ENCODE measurements at regions not wholly inside any gene's neighbourhood (a gene's known extent, or its start where the extent isn't known, plus 50 kb on each side); places are given as distances from the start of the nearest gene placed in this dataset.

DNA sequence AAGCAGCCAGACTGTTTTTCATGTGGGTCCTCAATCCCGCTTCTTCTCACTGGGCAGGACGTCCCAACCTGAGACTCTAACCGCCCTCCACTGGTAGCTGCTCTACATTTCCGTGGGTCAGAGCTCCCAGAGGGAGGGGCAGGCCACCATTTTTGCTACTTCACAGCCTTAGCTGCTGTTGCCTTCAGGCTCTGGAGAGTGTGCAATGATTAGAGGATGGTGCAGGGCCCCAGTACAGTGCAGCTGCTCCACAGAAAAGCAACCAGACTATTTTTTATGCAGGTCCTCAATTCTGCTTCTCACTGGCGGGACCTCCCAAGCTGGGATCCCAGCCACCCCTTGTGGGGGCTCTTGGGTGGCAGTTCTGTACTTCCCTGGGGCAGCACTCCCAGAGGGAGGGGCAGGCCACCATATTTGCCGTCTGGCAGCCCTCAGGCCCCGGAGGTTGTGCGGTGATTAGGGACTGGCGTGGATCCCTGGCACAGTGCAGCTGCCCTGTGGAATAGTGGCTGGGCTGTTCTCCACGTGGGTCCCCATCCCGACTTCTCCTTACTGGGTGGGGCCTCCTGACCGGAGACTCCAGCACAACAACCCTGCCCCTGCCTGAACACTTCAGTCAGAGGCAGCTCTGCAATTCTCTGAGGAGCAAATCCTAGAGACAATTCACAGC is 647.6 kb upstream of the PKN2 start:
- DNase-seq = no peak

DNA sequence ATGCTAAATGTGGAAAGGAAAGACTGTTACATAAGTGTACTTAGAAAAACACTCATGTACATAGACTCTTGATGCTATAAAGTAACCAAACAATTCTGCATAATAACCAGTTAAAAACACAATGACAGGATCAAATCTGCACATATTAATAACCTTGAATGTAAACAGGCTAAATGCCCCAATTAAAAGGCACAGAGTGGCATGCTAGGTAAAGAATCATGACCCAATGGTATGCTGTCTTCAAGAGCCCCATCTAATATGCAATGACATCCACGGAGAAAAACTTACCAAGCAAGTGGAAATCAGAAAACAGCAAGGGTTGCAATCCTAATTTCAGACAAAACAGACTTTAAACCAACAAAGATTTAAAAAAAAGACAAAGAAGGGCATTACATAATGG is 644.8 kb upstream of the PKN2 start:
- no peak for DNase-seq

DNA sequence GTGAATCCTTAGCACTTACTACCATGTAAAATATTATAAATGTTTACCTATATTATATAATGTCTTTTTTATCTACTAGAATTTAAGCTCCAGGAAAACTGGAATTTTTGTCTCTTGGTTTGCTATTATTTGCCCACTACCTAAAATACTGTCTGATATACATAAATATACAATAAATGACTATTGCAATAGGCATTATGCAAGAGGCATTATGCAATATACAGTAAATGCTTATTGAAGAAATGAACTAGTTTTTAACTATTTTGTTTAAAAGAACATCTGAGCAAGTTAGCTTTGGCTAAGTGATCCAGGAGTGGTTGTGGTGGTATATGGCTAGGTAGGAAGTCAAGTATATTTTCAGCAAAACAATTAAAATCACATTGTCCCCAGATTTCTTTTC is 640.2 kb upstream of the PKN2 start:
- DNase-seq = no peak

DNA sequence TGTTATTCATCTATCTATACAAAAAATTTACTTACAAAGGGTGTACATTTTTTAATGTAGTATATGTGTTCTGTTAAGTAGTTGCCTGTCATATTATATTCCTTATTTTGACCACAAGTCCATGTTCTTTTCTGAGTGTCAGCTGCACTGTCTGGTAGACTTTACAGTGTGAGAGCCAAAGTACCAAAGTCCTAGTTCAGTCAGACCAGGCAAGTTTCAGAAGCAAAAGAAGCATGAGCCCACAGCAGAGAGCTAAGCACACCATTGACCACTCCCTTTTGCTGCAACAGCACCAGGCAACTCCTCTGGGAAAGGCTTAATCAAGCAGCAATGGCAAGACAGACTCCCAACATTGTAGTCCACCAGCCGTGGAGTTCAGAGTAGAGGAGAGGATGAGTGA is 631.9 kb upstream of the PKN2 start:
- DNase-seq = no peak

DNA sequence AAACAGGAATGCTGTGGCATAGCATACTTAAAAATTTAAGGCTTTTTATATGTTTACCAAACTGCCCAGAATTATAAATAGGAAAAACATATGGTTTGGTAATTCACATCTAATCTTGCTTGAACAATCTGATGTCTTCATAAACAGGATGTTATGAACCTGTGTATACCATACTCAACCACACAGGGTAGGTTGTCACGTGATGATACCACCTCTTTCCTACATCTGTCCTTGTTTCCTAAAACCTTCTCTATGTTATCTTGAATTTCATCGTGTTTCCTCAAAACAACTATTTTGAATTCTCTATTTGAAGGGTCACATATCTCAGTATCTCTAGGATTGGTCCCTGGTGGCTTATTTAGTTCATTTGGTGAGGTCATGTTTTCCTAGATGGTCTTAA is 631.0 kb upstream of the PKN2 start:
- no peak for DNase-seq

DNA sequence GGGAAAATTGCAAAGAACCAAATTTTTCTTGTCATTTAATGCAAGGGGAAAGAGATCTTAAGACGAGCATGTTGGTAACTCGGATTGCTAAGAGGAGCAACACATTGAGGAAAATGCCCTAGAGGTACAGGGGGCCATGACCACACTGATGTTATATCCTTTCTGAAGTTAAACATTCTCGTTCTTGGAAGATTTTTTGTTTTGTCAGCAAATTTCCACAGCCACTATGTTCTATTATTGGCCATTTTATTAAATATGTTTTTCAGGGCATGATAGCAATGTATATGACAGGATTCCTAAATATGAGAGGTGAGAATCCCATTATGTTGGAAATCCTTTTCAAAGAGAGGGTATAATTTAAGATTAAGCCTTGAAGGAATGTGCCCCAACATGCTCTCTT is 627.2 kb upstream of the PKN2 start:
- no peak for DNase-seq

DNA sequence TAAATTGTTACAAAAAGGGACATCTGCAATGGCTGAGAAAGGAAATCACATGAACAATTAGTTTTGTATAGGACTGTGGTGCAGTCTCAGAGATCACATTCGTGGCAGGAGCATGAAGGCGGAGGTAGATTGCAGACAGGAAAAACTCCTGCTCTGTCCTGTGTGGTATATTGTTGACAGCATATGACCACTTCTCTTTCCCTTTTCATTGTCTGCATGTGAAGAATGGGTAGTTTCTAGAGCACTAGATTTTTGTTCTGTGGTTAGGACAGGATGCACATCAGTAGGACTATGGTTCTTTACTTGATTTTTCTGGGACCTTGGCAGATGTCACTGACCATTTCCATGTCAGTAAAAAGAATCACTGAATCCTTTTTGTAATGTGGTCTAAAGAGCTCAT is 625.9 kb upstream of the PKN2 start:
- no peak for DNase-seq

DNA sequence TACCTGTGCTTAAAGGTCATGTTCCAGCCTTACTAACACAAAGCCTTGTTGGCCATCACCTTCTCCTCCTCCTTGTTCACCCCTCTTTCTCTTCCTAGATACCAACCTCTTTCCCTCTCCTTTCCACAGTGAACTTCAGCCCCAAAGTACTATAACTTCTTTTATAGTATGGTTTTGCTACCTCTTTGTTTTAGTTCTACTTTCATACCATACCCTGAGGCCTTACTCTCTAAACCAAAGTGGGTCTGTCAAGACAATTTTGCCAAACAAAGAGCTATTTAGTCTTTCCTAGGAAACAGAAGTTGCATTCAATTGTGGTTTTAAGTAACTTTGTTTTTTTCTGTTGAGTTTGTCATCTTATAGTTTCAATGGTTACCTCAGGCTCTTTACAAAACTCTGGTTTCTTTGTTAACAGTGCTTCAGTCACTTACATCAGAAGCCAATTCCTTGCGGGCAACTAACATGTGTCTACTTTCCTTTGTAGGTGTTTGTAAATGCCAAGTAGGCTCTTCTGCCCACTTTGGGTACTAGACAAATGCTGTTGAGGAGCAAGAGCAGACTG is 623.9 kb upstream of the PKN2 start:
- no peak for DNase-seq

DNA sequence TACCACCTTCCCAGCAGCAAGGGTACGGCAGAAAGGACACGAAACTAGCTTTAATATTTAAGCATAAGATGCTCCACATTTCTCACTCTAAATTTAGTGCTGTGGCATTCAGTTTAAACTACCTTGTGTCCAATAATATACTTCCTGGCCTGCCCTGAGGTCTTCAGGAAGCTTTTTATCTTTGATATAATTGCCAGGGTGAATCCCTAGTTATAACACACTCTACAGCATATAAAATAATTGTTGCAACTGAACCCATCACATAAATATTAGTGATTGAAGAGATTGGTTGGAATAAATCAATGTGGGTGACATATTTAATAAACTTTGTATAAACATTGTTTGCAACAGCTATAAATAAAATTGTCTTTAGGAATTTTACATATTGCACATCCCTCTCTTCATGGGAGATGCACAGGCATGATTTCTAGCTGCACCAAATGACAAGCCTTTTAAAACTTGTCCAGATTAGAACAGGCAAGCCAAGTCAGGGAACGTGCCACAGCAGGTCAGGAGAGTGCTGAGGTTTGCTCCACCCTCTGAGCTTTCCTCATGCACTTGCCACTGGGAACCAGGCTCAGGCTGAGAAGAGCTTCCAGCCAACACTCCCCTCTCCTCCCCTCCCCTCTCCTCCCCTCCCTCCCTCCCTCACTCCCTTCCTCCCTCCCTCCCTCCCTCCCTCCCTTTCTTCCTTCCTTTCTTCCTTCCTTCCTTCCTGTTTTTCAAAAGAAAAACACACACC is 623.2 kb upstream of the PKN2 start:
- no peak for DNase-seq

DNA sequence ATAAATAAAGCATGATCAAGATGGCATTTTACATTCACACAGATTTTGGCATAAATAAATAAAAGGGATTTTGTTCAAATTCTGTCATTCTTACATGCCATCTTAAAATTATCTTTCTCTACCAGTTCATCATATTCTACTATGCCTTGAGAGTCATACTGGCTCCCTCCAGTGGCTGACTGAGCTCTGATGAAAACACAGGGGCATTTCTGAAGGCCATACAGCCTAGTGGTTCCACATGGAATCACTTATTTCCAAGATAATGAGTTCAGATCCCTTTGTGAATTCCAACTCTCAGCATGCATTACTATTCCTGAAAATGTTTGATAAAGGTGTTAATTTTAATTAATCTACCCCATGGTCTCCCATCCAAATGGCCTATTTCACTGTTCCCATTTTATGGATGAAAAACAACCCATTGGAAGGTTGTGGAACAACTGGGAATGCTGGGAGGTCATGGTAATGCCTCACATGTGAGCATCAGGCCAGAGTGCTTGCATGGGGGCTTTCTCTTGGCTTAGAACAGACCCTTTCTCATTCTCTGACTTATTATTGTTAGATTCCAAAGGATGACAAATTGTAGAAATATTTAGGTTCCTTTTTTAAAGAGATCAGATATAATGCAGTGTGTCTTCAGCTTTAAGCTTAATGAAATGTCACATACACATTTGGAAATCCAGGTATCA is 622.4 kb upstream of the PKN2 start:
- no peak for DNase-seq

DNA sequence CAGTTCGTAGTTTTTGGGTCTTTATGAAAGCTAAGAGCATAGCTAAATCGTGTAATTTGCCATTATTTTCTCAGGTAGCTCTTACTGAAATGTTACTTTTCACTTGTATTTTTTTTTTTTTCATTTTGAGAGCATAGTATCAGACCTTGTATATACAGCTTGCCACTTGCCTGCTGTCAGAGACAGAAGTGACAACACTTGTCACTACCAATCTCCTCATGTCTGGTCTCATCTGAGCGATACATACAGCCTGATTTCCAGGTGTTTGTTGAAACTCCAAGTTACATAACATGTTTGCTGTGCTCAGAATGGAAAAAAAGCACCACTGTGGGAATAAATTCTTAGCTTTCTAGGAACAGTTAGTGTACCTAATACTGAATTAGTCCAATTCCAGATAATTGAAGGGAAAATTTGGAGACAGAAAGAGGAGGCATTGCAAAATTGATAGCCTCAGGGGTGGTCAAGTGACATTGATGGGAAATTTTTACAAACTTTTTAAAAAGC is 621.4 kb upstream of the PKN2 start:
- no peak for DNase-seq

DNA sequence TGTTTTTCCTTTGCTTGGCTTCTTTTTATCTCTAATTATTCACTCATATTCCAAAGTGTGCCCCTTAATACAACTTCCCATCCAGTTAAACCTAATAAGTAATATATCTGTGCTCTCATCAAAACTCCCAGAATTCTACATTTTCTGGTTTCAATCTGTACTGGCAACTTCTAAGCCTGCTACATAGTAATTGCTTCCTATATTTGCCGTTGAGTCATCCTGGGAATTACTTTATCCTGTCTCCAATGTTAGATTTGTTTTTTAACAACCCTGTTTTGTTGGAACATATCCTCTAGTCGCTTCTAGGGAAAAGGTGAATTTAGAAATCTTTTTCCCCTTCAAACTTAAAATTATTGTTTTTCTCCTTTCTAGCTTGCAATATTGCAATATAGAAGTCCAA is 620.5 kb upstream of the PKN2 start:
- no peak for DNase-seq

DNA sequence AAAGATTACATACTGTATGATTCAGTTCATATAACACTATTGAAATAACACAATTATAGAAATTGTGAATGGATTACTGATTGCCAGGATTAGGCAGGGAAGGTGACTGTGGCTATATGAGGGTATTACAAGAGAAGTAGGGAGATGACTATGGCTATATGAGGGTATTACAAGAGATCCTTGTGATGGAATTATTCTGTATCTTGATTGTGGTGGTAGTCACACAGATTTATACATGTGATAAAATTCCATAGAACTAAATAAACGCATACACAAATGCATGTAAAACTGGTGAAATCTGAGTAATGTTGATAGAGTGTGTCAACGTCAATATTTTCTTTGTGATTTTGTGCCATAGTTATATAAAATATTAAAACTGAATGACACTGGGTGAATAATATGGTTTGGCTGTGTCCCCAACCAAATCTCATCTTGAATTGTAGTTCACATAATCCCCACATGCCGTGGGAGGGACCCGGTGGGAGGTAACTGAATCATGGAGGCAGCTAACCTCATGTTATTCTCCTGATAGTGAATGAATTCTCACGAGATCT is 615.6 kb upstream of the PKN2 start:
- no peak for DNase-seq

DNA sequence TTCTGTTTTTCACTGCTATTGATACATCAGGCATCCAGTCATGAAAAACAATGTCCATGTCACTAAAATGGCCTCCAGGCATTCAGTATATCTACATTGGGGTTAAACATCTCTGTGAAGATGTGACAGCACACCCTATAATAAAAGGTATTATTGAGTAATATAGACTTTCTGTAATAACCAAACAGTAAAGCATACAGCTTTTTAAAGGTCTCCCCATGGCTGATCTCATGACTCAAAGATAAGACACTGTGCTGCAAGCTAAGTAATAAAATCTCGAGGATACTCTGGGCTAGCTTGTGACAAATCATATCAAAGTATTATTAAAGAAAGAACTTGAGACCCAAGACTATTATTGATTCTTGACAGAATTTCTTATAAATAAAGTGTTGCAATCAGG is 613.1 kb upstream of the PKN2 start:
- DNase-seq = no peak

DNA sequence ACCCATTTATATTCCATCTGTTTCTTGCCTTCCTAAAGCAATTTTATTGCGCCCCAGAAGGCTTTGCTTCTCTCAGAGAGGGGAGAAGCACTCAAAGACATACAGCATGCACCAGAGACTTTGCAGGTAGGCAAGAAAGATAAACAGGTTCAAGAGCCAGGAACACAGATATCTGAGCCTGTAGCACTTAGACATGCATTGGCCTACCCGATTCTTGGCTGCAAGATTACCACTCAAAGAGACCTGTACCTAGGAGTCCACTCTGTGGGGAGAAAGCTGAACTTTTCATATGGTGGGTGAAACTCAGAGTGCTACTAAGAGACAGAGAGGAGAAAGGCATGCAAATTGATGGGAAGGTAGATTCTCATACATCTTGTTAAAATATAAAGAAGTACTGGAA is 609.4 kb upstream of the PKN2 start:
- no peak for DNase-seq

DNA sequence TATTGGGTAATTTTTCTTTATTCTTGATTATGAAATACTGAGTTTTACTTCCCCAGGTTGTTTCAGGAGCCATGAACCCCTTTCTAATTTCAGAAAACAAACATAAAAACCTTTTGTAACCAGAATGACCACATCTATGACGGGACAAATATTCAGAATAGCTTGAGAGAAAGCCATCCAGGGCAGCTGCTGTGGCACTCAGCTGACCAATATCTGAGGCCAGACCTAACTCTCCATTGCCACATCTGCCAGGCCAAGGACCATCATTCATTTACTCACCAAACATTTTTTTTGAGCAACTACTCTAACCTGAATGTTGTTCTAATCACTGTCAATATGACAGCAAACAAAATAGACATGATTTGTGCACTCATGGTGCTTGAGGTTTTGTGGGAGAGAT is 608.3 kb upstream of the PKN2 start:
- DNase-seq = no peak

DNA sequence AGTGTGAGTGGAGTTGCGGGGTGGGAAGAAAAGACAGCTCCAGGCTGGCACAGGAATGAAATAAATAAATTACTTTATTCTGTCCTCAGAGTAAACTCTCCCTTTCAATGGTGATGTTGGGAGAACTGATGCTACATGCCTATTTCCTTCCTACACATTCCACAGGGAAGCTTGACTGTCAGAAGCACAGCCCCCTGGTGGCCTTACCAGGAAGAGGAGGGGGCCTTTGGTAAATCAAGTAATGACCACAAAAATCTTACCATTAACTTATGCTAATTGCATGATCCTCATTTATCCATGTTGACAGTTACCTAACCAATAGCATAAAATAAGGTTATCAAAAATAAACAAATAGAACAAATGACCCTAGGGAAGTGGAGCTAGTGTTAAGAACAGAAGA is 605.0 kb upstream of the PKN2 start:
- DNase-seq = no peak

DNA sequence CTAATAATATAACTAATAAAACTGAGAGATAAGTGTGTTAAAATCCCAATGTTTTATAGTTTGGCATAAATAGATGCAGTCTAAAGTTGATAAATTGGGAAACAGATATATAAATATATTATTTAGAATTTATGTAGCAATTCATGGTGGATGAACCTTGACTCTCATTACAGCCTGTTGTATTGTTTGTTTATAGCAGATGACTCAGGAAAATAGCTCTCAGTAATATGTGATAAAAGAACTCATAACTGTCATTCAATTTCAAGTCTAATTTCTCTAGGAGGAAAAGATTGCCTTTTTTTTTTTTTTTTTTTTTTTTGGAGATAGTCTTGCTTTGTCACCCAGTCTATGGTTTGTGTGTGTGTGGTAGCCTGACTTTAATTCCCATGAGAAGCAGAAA is 603.2 kb upstream of the PKN2 start:
- DNase-seq = no peak

DNA sequence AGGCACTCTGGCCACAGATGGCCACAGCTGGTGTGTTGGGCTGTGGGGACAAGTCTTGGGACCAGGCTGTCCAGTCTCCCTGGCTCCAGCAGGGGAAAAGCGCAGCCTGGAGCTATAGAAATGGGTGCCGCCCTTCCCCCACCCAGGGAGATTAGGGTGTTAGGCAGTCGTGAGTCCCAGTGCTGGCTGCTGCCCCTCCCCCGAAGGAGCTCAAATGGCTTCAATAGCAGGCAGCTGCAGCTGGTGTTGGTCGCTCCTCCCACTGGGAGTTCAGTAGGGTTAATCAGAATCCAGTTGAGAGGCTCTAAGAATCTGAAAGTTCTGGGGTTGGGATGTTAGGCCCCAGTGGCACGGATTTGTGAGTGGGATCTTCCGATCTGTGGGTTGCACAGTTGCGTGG is 595.6 kb upstream of the PKN2 start:
- DNase-seq = no peak

DNA sequence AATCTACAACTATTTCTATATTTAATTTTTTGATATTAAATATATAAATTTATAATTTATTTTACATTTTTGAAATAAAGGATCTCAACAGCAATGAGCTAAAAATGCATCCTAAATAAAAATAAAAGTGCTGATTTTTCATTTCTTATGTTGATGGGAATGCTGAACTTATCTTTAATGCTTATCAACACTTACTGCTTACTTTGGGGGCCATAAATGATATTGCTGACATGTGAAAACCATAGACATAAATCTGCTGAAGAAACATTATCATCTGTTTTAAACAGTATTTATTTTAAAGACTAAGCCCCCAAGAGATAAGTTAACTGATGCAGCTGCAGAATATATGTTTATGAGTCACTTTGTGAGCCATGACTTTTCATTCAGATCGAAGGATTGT is 594.1 kb upstream of the PKN2 start:
- DNase-seq = no peak

DNA sequence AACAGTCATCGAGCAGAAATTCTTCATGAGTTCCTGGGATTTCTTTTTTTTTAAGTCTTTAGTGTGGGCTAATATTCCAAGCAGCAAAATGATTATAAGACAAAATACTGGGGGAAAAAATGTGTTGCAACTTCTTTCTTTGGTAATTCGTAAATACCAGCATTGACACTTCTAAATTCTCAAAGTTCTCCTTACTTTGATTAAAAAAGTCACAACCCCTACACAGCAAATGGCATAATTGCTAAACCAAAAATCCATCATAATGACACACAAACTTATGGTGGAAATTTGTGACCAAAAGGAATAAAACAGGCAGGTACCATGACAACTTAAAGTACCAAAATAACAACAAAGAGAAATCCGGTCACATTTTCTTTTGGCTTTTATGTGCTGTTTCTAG is 585.2 kb upstream of the PKN2 start:
- no peak for DNase-seq

DNA sequence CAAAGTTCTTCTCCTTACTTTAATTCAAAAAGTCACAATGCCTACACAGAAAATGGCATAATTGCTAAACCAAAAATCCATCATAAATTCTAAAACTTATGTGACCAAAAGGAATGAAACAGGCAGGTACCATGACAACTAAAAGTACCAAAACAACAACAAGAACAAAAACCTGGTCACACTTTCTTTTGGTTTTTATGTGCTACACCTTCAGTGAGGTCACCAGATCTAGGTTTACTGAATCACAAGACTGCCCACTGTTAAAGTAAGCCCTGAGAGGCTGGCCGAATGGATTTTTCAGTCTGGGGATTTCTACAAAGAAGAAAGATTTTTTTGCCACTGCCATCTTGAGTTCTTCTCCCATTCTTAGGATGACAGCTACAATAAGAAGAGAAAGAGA is 583.0 kb upstream of the PKN2 start:
- no peak for DNase-seq

DNA sequence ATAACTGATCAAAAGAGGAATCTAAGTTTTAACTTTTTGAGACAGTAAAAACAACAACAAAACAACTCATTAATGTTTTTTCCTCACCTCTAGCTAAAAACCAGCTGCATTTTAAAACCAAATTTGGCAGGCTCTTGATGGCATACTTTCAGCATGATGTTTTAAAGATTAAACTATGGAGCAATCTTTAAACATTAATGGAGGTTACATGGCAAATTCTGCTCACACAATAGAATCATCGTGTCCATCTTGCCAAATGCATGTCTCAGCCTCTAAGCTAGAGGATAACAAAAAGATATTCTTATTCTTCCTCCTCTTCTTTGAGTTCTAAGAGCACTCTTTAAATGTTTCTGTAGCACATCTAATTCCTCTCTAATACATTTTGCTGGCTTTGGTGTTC is 579.8 kb upstream of the PKN2 start:
- DNase-seq = no peak

DNA sequence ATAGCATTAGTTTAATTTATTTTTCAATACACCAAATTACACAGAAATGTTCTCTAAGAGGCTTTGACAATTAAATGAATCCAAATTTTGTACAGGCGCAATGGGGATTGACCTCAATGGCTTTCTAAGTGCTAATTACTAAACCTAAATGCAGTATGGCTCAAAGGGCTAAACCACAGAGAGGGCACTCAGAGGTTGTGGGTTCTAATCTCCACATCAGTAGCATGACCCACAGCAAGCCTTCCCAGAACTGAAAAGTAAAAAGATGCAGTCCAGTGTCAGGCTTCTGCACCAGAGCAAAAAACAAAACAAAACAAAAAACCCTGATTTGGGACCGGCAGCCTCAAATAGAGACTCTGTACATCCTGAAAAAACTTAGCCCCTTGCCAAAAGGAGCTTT is 579.2 kb upstream of the PKN2 start:
- DNase-seq = no peak
